ENCODE measurements at regions not wholly inside any gene's neighbourhood (a gene's known extent, or its start where the extent isn't known, plus 50 kb on each side); places are given as distances from the start of the nearest gene placed in this dataset.

DNA sequence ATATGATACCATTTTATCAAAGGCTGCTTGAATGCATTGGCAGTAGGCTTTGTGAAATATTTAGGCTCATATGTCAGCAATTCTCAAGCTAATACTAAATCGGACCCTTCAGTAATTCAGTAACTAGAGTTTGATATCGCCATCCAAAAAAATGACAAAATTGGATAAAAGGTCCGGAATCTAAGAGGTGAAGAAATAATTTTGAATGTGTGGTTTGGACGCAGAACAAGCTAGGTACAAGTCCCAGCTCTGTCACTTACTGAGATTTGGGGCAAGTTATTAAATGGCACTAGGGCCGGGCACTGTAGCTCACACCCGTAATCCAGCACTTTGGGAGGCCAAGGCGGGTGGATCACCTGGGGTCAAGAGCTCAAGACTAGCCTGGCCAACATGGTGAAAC is 956.5 kb downstream of the CDH11 start:
- no peak overlapping the region for H3K4me3 ChIP-seq
- TF ChIP-seq, protein P1, sequence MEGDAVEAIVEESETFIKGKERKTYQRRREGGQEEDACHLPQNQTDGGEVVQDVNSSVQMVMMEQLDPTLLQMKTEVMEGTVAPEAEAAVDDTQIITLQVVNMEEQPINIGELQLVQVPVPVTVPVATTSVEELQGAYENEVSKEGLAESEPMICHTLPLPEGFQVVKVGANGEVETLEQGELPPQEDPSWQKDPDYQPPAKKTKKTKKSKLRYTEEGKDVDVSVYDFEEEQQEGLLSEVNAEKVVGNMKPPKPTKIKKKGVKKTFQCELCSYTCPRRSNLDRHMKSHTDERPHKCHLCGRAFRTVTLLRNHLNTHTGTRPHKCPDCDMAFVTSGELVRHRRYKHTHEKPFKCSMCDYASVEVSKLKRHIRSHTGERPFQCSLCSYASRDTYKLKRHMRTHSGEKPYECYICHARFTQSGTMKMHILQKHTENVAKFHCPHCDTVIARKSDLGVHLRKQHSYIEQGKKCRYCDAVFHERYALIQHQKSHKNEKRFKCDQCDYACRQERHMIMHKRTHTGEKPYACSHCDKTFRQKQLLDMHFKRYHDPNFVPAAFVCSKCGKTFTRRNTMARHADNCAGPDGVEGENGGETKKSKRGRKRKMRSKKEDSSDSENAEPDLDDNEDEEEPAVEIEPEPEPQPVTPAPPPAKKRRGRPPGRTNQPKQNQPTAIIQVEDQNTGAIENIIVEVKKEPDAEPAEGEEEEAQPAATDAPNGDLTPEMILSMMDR (IDR thresholded peaks at IDR 0.05) = no peak
- H3K9ac ChIP-seq (ENCODE audit: low read depth in 2 of 2, low read length in 2 of 2) = no peak overlapping the region
- no peaks in the 10 kb centered on the region for H3K36me3 ChIP-seq
- H3K4me1 ChIP-seq = no peaks in the 10 kb centered on the region
- no peak for DNase-seq
- H3K9me3 ChIP-seq = no peaks in the 10 kb centered on the region
- H3K27ac ChIP-seq = no peak overlapping the region
- H3K27me3 ChIP-seq = no peaks in the 10 kb centered on the region
- intact Hi-C loops (cut with DNase I) = no loop called here

DNA sequence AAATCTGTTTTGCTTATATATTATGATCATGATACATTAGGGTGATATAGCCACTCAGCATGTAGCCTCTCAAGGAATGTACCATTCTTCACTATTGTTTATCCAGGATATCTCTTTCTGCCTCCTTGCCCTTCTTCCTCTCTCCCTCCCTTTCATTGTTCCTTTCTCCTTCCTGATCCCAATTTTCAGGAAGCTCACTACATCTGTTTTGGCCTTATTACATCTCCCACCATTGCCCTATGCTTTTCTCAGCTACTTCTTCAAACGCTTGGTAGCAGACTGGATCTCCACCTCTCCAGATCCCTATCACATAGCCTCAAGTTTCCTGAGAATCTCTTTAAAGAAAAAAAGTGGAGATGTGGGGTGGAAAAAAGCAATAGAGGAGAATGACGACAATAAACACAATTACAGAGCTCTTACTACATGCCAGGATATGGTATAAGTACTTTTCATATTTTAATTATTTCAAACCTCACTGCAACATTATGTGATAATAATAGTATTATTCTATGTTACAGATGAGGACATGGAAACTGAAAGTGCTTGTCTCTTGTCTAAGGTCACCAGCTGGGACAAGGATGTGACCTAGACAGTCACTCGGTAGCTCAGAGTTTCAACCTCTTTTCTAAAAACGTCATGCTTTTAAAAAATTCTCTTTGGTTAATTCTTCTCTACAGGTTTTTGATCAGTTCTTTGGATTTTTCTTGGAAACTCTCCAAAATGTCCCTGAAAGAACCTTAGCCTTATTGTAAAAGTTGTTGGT is 959.1 kb downstream of the CDH11 start:
- Histone ChIP-seq H3K27ac (no peak overlapping the region), H3K9me3 (no peaks in the 10 kb centered on the region), H3K4me1 (no peaks in the 10 kb centered on the region), H3K36me3 (no peaks in the 10 kb centered on the region), H3K9ac (ENCODE audit: low read depth in 2 of 2, low read length in 2 of 2) (no peak overlapping the region), H3K27me3 (no peaks in the 10 kb centered on the region), H3K4me3 (no peak overlapping the region)
- TF ChIP-seq, protein P1 (IDR thresholded peaks at IDR 0.05) = no peak
- intact Hi-C loops (cut with DNase I) = no loop called here
- no peak for DNase-seq

DNA sequence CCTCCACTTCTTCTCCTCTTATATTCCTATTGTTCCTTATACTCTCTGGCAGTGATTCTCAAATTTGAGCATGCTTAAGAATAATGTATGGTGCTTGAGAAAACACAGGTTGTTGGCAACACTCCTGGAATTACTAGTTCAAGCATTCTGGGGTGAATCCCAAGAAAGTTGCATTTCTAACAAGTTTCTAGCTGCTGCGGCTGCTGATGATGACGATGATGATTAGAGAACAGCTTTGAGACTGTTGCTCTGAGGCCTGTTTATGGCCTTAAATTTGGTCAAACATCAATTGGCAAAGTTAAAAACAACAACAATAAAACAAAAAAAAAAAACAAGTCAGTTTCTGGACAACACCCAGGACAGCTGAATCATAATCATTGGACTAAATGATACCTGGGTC is 961.9 kb downstream of the CDH11 start:
- no peak overlapping the region for H3K9ac ChIP-seq (ENCODE audit: low read depth in 2 of 2, low read length in 2 of 2)
- H3K4me3 ChIP-seq = no peak overlapping the region
- H3K4me1 ChIP-seq = no peaks in the 10 kb centered on the region
- no peak for DNase-seq
- intact Hi-C loops (cut with DNase I) = no loop called here
- H3K36me3 ChIP-seq = no peaks in the 10 kb centered on the region
- H3K27ac ChIP-seq = no peak overlapping the region
- H3K27me3 ChIP-seq = no peaks in the 10 kb centered on the region
- TF ChIP-seq, protein P1 (IDR thresholded peaks at IDR 0.05) = no peak
- no peaks in the 10 kb centered on the region for H3K9me3 ChIP-seq

DNA sequence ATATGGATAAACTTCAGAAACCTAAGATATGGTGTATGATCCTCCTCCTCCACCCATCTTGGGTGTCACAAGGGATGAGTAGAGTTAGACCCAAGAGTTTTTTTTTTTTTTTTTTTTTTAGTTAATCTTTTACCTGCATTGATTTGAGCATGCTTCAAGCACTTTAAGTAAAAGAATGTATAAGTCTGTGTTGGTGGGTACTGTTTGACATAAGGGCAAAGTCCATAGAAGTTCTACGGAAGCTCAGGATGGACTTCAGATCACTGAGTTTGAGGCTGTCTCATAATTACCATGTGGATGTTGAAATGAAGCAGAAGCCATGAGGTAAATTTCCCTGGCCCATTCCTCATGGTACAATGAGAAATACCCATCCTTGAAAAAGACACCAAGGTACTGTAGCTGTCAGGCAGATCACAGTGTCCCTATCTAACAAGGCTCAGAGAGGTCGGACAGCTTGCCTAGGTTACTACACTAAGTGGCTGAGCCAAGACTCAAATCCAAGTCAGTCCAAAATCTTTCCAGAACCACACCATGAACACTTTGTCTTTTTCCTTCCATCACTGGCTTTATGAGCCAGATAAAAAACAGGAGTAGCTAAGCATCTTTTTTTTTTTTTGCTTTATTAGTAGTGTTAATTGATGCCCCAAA is 962.8 kb downstream of the CDH11 start:
- intact Hi-C loops (cut with DNase I) = no loop called here
- TF ChIP-seq, protein P1 (IDR thresholded peaks at IDR 0.05) = no peak
- Histone ChIP-seq H3K4me1 (no peaks in the 10 kb centered on the region), H3K4me3 (no peak overlapping the region), H3K9ac (ENCODE audit: low read depth in 2 of 2, low read length in 2 of 2) (no peak overlapping the region), H3K27me3 (no peaks in the 10 kb centered on the region), H3K27ac (no peak overlapping the region), H3K9me3 (no peaks in the 10 kb centered on the region), H3K36me3 (no peaks in the 10 kb centered on the region)
- no peak for DNase-seq

DNA sequence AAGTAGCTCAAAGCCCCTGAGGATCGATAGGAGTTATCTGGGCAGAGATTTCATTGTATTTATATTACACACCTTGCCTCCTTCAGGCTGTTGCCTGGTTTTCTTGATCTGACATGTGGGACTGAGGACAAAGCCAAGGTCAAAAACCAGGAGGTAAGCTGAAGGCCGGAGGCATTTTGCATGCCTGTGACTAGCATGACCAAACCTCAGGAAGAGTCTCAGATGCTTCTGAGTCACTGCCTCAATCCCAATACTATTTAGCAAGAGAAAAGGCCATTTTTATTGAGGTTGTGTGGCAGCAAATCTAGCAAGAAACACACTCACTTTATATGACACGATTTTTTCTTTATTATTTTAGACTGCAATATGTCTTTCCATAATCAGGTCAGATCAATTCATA is 968.1 kb downstream of the CDH11 start:
- intact Hi-C loops (cut with DNase I) = no loop called here
- Histone ChIP-seq H3K36me3 (no peaks in the 10 kb centered on the region), H3K9ac (ENCODE audit: low read depth in 2 of 2, low read length in 2 of 2) (no peak overlapping the region), H3K27ac (no peak overlapping the region), H3K9me3 (no peaks in the 10 kb centered on the region), H3K4me3 (no peak overlapping the region), H3K4me1 (no peaks in the 10 kb centered on the region), H3K27me3 (no peaks in the 10 kb centered on the region)
- TF ChIP-seq, protein P1 (IDR thresholded peaks at IDR 0.05) = no peak
- no peak for DNase-seq

All from colonic mucosa (tissue), 4 donors.